Adrenal gland (tissue), 5 donors: ENCODE measurements at regions not wholly inside any gene's neighbourhood (a gene's known extent, or its start where the extent isn't known, plus 50 kb on each side); places are given as distances from the start of the nearest gene placed in this dataset.
"Not testable (repeated sequence)": the region's sequence is repeated elsewhere in the genome, so short reads cannot be mapped to it uniquely, and the experiment has no call there.

Experiments
- POLR2A ChIP-seq, 2 donors: fragments of 450-650 bp; IDR thresholded peaks; one replicate each; pipeline ENCODE4 v1.6.1; 2017; ENCODE audit warnings: antibody characterized with exemption in 2 of 2, mild to moderate bottlenecking in 2 of 2, moderate library complexity in 1 of 2
- TF ChIP-seq, protein P1 (sequence below), 6 experiments: fragments of 450-650 bp in 4 of 6; fragments of 200-600 bp in 2 of 6; sonication (generic) in 1 of 6; IDR thresholded peaks; 1 replicate in 5 of 6; 2 replicates in 1 of 6; pipeline versions ENCODE4 v1.5.1 to v1.8.0; 2016 to 2021; ENCODE audit warnings: antibody characterized with exemption in 6 of 6, mild to moderate bottlenecking in 2 of 6, moderate library complexity in 1 of 6
- donor health status: DM: no; HTN: no; CAD: no.

DNA sequence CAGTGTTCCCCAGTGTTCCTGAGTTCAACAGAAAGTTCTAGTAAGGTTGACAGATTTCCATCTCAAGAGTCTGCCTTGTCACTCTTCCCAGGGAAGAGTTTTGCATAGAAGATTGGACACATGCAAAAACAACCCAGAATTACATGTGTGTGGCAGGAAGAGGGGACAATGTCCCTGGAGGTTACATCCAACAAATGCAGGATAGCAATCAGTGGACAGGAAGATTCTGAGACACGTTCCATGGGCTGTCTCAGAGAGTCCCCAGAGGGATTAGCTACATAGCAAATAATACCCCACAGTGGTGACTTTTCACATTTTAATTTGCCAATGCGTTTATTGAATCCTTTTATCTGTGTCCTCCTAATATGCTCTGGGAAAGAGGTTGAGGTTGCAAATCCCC, 321.1 kb upstream of the SPATA31A3 start:
- TF ChIP-seq, protein P1, sequence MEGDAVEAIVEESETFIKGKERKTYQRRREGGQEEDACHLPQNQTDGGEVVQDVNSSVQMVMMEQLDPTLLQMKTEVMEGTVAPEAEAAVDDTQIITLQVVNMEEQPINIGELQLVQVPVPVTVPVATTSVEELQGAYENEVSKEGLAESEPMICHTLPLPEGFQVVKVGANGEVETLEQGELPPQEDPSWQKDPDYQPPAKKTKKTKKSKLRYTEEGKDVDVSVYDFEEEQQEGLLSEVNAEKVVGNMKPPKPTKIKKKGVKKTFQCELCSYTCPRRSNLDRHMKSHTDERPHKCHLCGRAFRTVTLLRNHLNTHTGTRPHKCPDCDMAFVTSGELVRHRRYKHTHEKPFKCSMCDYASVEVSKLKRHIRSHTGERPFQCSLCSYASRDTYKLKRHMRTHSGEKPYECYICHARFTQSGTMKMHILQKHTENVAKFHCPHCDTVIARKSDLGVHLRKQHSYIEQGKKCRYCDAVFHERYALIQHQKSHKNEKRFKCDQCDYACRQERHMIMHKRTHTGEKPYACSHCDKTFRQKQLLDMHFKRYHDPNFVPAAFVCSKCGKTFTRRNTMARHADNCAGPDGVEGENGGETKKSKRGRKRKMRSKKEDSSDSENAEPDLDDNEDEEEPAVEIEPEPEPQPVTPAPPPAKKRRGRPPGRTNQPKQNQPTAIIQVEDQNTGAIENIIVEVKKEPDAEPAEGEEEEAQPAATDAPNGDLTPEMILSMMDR (IDR thresholded peaks at IDR 0.05), result not testable (repeated sequence)
- TF ChIP-seq POLR2A (IDR thresholded peaks at IDR 0.05), result not testable (repeated sequence)
